ENCODE measurements at regions not wholly inside any gene's neighbourhood (a gene's known extent, or its start where the extent isn't known, plus 50 kb on each side); places are given as distances from the start of the nearest gene placed in this dataset.

DNA sequence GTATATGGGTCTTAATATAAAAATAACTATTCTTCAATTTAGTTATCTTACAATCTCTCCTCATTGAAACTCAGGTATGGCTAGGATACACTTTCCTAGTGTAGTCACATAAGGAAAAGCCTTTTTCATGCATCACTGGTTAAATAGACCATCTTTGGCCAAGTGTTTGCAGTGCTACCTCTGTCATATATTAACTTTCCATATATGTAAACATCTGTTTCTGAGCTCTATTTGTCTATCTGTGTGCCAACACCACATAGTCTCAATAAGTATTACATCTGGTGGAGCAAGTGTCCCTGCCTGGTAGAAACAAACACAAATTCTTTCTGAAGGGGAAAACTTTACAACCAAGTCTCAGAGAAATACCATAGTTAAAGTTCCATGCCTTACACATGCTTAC, 134.6 kb downstream of the TSEN15 start:
- Histone ChIP-seq H3K4me1 (peaks cover 4% of the 10 kb centered on the region), H3K27ac (no peak overlapping the region), H3K4me3 (no peak overlapping the region), H3K36me3 (ENCODE audit: low read depth, missing control alignments) (no peaks in the 10 kb centered on the region), H3K27me3 (no peaks in the 10 kb centered on the region), H3K9me3 (no peaks in the 10 kb centered on the region)
- intact Hi-C loops (cut with DNase I; ENCODE audit: low total_unique reads): no loop called here
- TF ChIP-seq POLR2A (IDR thresholded peaks at IDR 0.05): no peak
- TF ChIP-seq, protein P1, sequence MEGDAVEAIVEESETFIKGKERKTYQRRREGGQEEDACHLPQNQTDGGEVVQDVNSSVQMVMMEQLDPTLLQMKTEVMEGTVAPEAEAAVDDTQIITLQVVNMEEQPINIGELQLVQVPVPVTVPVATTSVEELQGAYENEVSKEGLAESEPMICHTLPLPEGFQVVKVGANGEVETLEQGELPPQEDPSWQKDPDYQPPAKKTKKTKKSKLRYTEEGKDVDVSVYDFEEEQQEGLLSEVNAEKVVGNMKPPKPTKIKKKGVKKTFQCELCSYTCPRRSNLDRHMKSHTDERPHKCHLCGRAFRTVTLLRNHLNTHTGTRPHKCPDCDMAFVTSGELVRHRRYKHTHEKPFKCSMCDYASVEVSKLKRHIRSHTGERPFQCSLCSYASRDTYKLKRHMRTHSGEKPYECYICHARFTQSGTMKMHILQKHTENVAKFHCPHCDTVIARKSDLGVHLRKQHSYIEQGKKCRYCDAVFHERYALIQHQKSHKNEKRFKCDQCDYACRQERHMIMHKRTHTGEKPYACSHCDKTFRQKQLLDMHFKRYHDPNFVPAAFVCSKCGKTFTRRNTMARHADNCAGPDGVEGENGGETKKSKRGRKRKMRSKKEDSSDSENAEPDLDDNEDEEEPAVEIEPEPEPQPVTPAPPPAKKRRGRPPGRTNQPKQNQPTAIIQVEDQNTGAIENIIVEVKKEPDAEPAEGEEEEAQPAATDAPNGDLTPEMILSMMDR (IDR thresholded peaks at IDR 0.05): no peak
- no peak for DNase-seq

- no peak for DNase-seq
- no peak for TF ChIP-seq POLR2A (IDR thresholded peaks at IDR 0.05)
- TF ChIP-seq, protein P1 (IDR thresholded peaks at IDR 0.05): no peak
- Histone ChIP-seq H3K4me3 (no peak overlapping the region), H3K4me1 (peaks cover 6% of the 10 kb centered on the region), H3K9me3 (no peaks in the 10 kb centered on the region), H3K27ac (no peak overlapping the region), H3K27me3 (no peaks in the 10 kb centered on the region), H3K36me3 (ENCODE audit: low read depth, missing control alignments) (no peaks in the 10 kb centered on the region)
- intact Hi-C loops (cut with DNase I; ENCODE audit: low total_unique reads): no loop called here
- WGBS, 2 donors: 88 to 93% methylated on average over 3 of the region's 3 CpGs
These were observed 135.6 kb downstream of the TSEN15 start for GRCh38 chr1:184187097-184187496.

DNA sequence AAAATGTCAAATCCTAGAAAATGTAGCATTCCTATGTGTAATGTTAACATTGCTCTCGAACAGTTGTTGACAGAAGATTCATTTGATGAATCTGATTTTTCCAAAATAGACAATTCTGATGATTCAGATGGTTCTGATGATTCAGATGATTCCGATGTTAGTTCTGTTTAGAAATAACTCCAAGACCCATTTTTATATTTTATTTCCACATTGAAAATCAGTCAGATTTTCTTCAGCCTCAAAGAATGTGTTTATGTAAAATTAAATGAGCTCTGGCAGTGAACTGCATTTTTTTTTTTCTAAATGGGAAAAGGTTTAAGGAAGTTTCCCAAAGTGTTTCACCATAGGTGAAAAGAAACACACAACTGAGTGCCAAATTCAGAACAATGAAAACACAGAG, 136.5 kb downstream of the TSEN15 start:
- Histone ChIP-seq H3K9me3 (no peaks in the 10 kb centered on the region), H3K4me3 (no peak overlapping the region), H3K27me3 (no peaks in the 10 kb centered on the region), H3K36me3 (ENCODE audit: low read depth, missing control alignments) (no peaks in the 10 kb centered on the region), H3K27ac (no peak overlapping the region), H3K4me1 (peaks cover 6% of the 10 kb centered on the region)
- WGBS, 2 donors: 90 to 92% methylated on average over 2 of the region's 2 CpGs
- intact Hi-C loops (cut with DNase I; ENCODE audit: low total_unique reads): no loop called here
- TF ChIP-seq, protein P1 (IDR thresholded peaks at IDR 0.05): no peak
- TF ChIP-seq POLR2A (IDR thresholded peaks at IDR 0.05): no peak
- no peak for DNase-seq

GRCh38 chr1:184189361-184189760, 137.8 kb downstream of the TSEN15 start:
- no peak for TF ChIP-seq POLR2A (IDR thresholded peaks at IDR 0.05)
- TF ChIP-seq, protein P1 (IDR thresholded peaks at IDR 0.05): no peak
- H3K36me3 ChIP-seq (ENCODE audit: low read depth, missing control alignments): no peaks in the 10 kb centered on the region
- no peak overlapping the region for H3K4me3 ChIP-seq
- no peaks in the 10 kb centered on the region for H3K9me3 ChIP-seq
- no peak overlapping the region for H3K27ac ChIP-seq
- H3K4me1 ChIP-seq: peaks cover 6% of the 10 kb centered on the region
- intact Hi-C loops (cut with DNase I; ENCODE audit: low total_unique reads): no loop called here
- H3K27me3 ChIP-seq: no peaks in the 10 kb centered on the region
- DNase-seq: peak; percentile 61

DNA sequence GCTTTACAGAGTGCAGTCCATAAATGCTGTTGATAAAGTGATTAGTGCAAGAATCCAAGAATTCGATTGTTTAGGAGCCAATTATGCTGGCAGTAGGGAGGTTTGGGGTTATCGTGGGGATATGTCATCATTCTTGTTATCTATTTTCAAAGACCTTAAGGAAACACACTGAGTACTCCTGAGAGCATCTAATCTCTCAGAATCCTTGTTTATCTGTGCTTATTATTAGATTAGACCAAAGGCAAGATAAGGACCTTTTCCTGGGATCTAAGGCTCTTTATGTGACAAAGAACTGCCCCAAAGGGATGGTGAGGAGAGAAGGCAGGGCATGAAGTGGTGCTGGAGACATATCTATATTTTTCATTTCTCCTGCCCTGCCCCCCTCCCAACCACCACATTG, 139.1 kb downstream of the TSEN15 start:
- intact Hi-C loops (cut with DNase I; ENCODE audit: low total_unique reads): no loop called here
- H3K27me3 ChIP-seq: no peaks in the 10 kb centered on the region
- no peak overlapping the region for H3K27ac ChIP-seq

More for the DNA sequence above, 139.1 kb downstream of the TSEN15 start:
- Histone ChIP-seq H3K4me3 (no peak overlapping the region), H3K36me3 (ENCODE audit: low read depth, missing control alignments) (no peaks in the 10 kb centered on the region), H3K9me3 (no peaks in the 10 kb centered on the region), H3K4me1 (peaks cover 6% of the 10 kb centered on the region)
- no peak for DNase-seq
- 76 to 77% methylated on average over 2 of the region's 2 CpGs for WGBS, 2 donors
- no peak for TF ChIP-seq POLR2A (IDR thresholded peaks at IDR 0.05)
- TF ChIP-seq, protein P1 (IDR thresholded peaks at IDR 0.05): no peak

Data from testis (tissue), 2 donors.